HCT116 (cell line): ENCODE measurements at regions not wholly inside any gene's neighbourhood (a gene's known extent, or its start where the extent isn't known, plus 50 kb on each side); places are given as distances from the start of the nearest gene placed in this dataset.

ENCODE experiments used
- ATAC-seq: fragments of 200-7000 bp; cut with Tn5 transposase; 2 replicates; pipeline ENCODE4 v1.9.1; 2020; ENCODE audit warnings: mild to moderate bottlenecking, moderate library complexity
- BruUV-seq: library from RNA; stranded (reverse); fragments of 400-500 nt; replicated peaks from 2 replicates; lab custom pipeline; 2021; lab: Mats Ljungman, UMichigan
- CTCF ChIA-PET: fragments of 300-600 bp; sonication (Branson Sonifier 250); formaldehyde crosslinking; loops from one replicate; lab custom pipeline; 2021; ENCODE audit warnings: antibody characterized with exemption; lab: Charles Lee
- POLR2A ChIA-PET: fragments of 300-600, 350-600 bp; sonication (Branson Sonifier 250); formaldehyde crosslinking; loops from one replicate; lab custom pipeline; 2021; ENCODE audit warnings: antibody characterized with exemption; lab: Charles Lee
- RAD21 ChIA-PET, 2 experiments: fragments of 300-600 bp; sonication (Branson Sonifier 250); formaldehyde crosslinking; loops; one replicate each; lab custom pipeline; 2023; ENCODE audit warnings: low total read pairs in 2 of 2; ENCODE audit not compliant: uncharacterized antibody in 2 of 2, unreplicated experiment in 2 of 2, low non-redundant PET in 1 of 2; lab: Charles Lee
- DNase-seq: peaks from one replicate; pipeline ENCODE4 v3.0.0-alpha.2; 2010; ENCODE audit warnings: low read depth, low spot score
- H2AFZ ChIP-seq: fragments of 200-600 bp; shearing (Covaris generic), sonication (generic); 2 replicates; pipeline ENCODE4 v1.6.1; 2017; ENCODE audit warnings: low read depth, mixed run types, mixed read lengths, antibody characterized with exemption, low read length; ENCODE audit not compliant: poor library complexity, severe bottlenecking
- H3K27ac ChIP-seq: 2 replicates; pipeline ENCODE4 v1.5.1; 2012; ENCODE audit warnings: low read depth, low read length
- H3K27me3 ChIP-seq: fragments of 200-600 bp; sonication (generic); 2 replicates; pipeline ENCODE4 v1.6.1; 2016; ENCODE audit warnings: mixed run types, low read length, mixed read lengths; ENCODE audit not compliant: insufficient read depth
- H3K36me3 ChIP-seq, 2 experiments: fragments of 200-500 bp in 1 of 2; fragments of 200-600 bp in 1 of 2; sonication (Bioruptor generic) in 1 of 2; sonication (generic) in 1 of 2; 2 replicates each; pipeline versions ENCODE4 v1.5.1 to v1.6.1; 2014 to 2016; ENCODE audit warnings: low read length in 2 of 2, inconsistent platforms in 1 of 2, mixed read lengths in 1 of 2, mixed run types in 1 of 2; ENCODE audit not compliant: insufficient read depth in 2 of 2, control insufficient read depth in 1 of 2
- H3K4me1 ChIP-seq, 2 experiments: fragments of 200-600 bp in 1 of 2; sonication (generic) in 1 of 2; 2 replicates each; pipeline versions ENCODE4 v1.5.1 to v1.6.1; 2012 to 2017; ENCODE audit warnings: low read length in 2 of 2, inconsistent platforms in 1 of 2, mild to moderate bottlenecking in 1 of 2, mixed read lengths in 1 of 2, mixed run types in 1 of 2, moderate library complexity in 1 of 2; ENCODE audit not compliant: insufficient read depth in 2 of 2, control insufficient read depth in 1 of 2
- H3K4me2 ChIP-seq: fragments of 200-600 bp; sonication (generic); 2 replicates; pipeline ENCODE4 v1.6.1; 2017; ENCODE audit warnings: mixed run types, low read length, mixed read lengths
- H3K4me3 ChIP-seq, 2 experiments: fragments of 200-600 bp in 1 of 2; sonication (generic) in 1 of 2; replicated peaks in 1 of 2; 2 replicates each; pipeline ENCODE4 v1.5.1; 2011 to 2016; ENCODE audit warnings: low read length in 2 of 2, control low read depth in 1 of 2, low read depth in 1 of 2, mild to moderate bottlenecking in 1 of 2, mixed read lengths in 1 of 2, mixed run types in 1 of 2
- H3K79me2 ChIP-seq: fragments of 200-600 bp; sonication (generic); 2 replicates; pipeline ENCODE4 v1.6.1; 2017; ENCODE audit warnings: mild to moderate bottlenecking, mixed run types, low read length, moderate library complexity, mixed read lengths; ENCODE audit not compliant: insufficient read depth
- H3K9ac ChIP-seq: fragments of 200-600 bp; sonication (generic); 2 replicates; pipeline ENCODE4 v1.6.1; 2016; ENCODE audit warnings: low read length, mixed read lengths
- H3K9me2 ChIP-seq: fragments of 200-600 bp; sonication (generic), shearing (Covaris generic); 2 replicates; pipeline ENCODE4 v1.6.1; 2017; ENCODE audit warnings: mixed run types, mild to moderate bottlenecking, moderate library complexity; ENCODE audit not compliant: insufficient read depth
- H3K9me3 ChIP-seq, 2 experiments: fragments of 200-500 bp in 1 of 2; fragments of 200-600 bp in 1 of 2; sonication (Bioruptor generic) in 1 of 2; sonication (generic) in 1 of 2; 2 replicates each; pipeline ENCODE4 v1.6.1; 2014 to 2017; ENCODE audit warnings: low read length in 2 of 2, mixed read lengths in 2 of 2, inconsistent platforms in 1 of 2, low read depth in 1 of 2, mild to moderate bottlenecking in 1 of 2, mixed run types in 1 of 2, moderate library complexity in 1 of 2; ENCODE audit not compliant: control insufficient read depth in 1 of 2, insufficient read depth in 1 of 2
- H4K20me1 ChIP-seq: fragments of 200-600 bp; sonication (generic), shearing (Covaris generic); 2 replicates; pipeline ENCODE4 v1.6.1; 2017; ENCODE audit warnings: mixed run types, mild to moderate bottlenecking, moderate library complexity; ENCODE audit not compliant: insufficient read depth
- CBX3 ChIP-seq: IDR thresholded peaks from 2 replicates; pipeline ENCODE4 v1.6.1; 2012; ENCODE audit warnings: low read depth
- CEBPB ChIP-seq: IDR thresholded peaks from 2 replicates; pipeline ENCODE4 v1.6.1; 2012; ENCODE audit warnings: low read depth
- ELF1 ChIP-seq: IDR thresholded peaks from 2 replicates; pipeline ENCODE4 v1.6.1; 2012; ENCODE audit warnings: low read depth, borderline replicate concordance
- EZH2 ChIP-seq: fragments of 200-600 bp; sonication (generic); IDR thresholded peaks from 2 replicates; pipeline ENCODE4 v1.6.1; 2017; ENCODE audit warnings: antibody characterized with exemption, mixed run types
- EZH2phosphoT487 ChIP-seq: fragments of 200-600 bp; IDR thresholded peaks from 2 replicates; pipeline ENCODE4 v1.6.1; 2018; ENCODE audit warnings: antibody characterized with exemption, borderline replicate concordance
- FOSL1 ChIP-seq: IDR thresholded peaks from 2 replicates; pipeline ENCODE4 v1.6.1; 2012; ENCODE audit warnings: low read depth
- JUND ChIP-seq: IDR thresholded peaks from 2 replicates; pipeline ENCODE4 v1.6.1; 2012
- POLR2A ChIP-seq: IDR thresholded peaks from 2 replicates; pipeline ENCODE4 v1.7.0; 2011; ENCODE audit warnings: borderline replicate concordance; ENCODE audit not compliant: insufficient read depth, insufficient read length; ENCODE audit errors: extremely low read depth
- POLR2AphosphoS5 ChIP-seq: IDR thresholded peaks from 2 replicates; pipeline ENCODE4 v1.6.1; 2011; ENCODE audit warnings: mild to moderate bottlenecking, low read depth, low read length, moderate library complexity
- RAD21 ChIP-seq: IDR thresholded peaks from 2 replicates; pipeline ENCODE4 v1.6.1; 2012; ENCODE audit warnings: low read depth, mild to moderate bottlenecking
- SP1 ChIP-seq: IDR thresholded peaks from 2 replicates; pipeline ENCODE4 v1.6.1; 2012; ENCODE audit warnings: low read depth
- TCF7L2 ChIP-seq: IDR thresholded peaks from 2 replicates; pipeline ENCODE4 v1.7.0; 2011; ENCODE audit warnings: borderline replicate concordance, inconsistent platforms; ENCODE audit not compliant: insufficient read depth, insufficient read length; ENCODE audit errors: extremely low read depth
- YY1 ChIP-seq: IDR thresholded peaks from 2 replicates; pipeline ENCODE4 v1.6.1; 2011; ENCODE audit warnings: low read length, low read depth, moderate library complexity, mild to moderate bottlenecking; ENCODE audit not compliant: insufficient replicate concordance; ENCODE audit errors: extremely low read depth
- ZFX ChIP-seq: fragments of 450-650 bp; IDR thresholded peaks from 2 replicates; pipeline ENCODE4 v1.6.1; 2017
- ZNF274 ChIP-seq: fragments of 200-500 bp; sonication (Bioruptor generic); IDR thresholded peaks from 2 replicates; pipeline ENCODE4 v1.6.1; 2014; ENCODE audit warnings: mild to moderate bottlenecking, low read depth, low read length, inconsistent platforms
- intact Hi-C: fragments of 100-400 bp; cut with micrococcal nuclease; formaldehyde crosslinking; loops from 2 replicates; pipeline ENCODE4 v1.10.0; 2022
- TF ChIP-seq, protein P1 (sequence below): IDR thresholded peaks from 2 replicates; pipeline ENCODE4 v1.6.1; 2012
- TF ChIP-seq, protein P2 (sequence below), 3 experiments: fragments of 200-600 bp in 1 of 3; sonication (generic) in 1 of 3; IDR thresholded peaks in 2 of 3; conservative IDR thresholded peaks in 1 of 3; 2 replicates each; pipeline ENCODE4 v1.5.1; 2012 to 2017; ENCODE audit warnings: low read depth in 2 of 3, low read length in 2 of 3, antibody characterized with exemption in 1 of 3, borderline replicate concordance in 1 of 3, control low read depth in 1 of 3, mild to moderate bottlenecking in 1 of 3, mixed read lengths in 1 of 3, mixed run types in 1 of 3, moderate library complexity in 1 of 3; ENCODE audit not compliant: insufficient read depth in 1 of 3
- TF ChIP-seq, protein P3 (sequence below): IDR thresholded peaks from 2 replicates; pipeline ENCODE4 v1.6.1; 2012
- TF ChIP-seq, protein P4 (sequence below): IDR thresholded peaks from 2 replicates; pipeline ENCODE4 v1.6.1; 2012; ENCODE audit warnings: low read depth

DNA sequence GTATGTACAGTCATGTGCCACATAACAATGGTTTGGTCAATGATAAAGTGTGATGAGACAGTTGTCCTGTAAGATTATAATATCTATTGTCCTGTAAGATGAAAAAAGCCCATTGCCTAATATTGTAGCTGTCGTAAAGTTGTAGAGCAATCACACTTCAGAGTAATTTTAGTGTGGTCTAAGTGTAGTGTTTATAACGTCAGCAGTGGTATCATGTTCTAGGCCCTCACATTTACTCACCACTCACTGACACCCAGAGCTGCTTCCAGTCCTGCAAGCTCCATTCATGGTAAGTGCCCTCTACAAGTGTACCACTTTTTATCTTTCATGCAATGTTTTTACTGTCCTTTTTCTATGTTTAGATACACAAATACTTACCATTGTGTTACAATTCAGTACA, 259.9 kb upstream of the RAB4A start:
- H3K4me1 ChIP-seq = no peaks in the 10 kb centered on the region
- intact Hi-C loops = no loop called here
- ChIA-PET POLR2A (no interaction called here), RAD21 (no interaction called here), CTCF (no interaction called here)
- TF ChIP-seq FOSL1 = no peak
- TF ChIP-seq CEBPB = no peak
- TF ChIP-seq YY1 = no peak
- TF ChIP-seq, protein P1, sequence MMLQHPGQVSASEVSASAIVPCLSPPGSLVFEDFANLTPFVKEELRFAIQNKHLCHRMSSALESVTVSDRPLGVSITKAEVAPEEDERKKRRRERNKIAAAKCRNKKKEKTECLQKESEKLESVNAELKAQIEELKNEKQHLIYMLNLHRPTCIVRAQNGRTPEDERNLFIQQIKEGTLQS = no peak
- no peak for TF ChIP-seq TCF7L2
- TF ChIP-seq POLR2A = no peak
- no peak for TF ChIP-seq EZH2
- TF ChIP-seq, protein P2, sequence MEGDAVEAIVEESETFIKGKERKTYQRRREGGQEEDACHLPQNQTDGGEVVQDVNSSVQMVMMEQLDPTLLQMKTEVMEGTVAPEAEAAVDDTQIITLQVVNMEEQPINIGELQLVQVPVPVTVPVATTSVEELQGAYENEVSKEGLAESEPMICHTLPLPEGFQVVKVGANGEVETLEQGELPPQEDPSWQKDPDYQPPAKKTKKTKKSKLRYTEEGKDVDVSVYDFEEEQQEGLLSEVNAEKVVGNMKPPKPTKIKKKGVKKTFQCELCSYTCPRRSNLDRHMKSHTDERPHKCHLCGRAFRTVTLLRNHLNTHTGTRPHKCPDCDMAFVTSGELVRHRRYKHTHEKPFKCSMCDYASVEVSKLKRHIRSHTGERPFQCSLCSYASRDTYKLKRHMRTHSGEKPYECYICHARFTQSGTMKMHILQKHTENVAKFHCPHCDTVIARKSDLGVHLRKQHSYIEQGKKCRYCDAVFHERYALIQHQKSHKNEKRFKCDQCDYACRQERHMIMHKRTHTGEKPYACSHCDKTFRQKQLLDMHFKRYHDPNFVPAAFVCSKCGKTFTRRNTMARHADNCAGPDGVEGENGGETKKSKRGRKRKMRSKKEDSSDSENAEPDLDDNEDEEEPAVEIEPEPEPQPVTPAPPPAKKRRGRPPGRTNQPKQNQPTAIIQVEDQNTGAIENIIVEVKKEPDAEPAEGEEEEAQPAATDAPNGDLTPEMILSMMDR (IDR thresholded peaks at IDR 0.05 in 2 of 3, conservative IDR thresholded peaks at IDR 0.05 in 1 of 3; ENCODE audit: borderline replicate concordance in 1 of 3, insufficient read depth in 1 of 3, low read depth in 2 of 3, low read length in 2 of 3) = no peak
- TF ChIP-seq, protein P3, sequence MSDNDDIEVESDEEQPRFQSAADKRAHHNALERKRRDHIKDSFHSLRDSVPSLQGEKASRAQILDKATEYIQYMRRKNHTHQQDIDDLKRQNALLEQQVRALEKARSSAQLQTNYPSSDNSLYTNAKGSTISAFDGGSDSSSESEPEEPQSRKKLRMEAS = no peak
- no peak for TF ChIP-seq SP1
- TF ChIP-seq RAD21 = no peak
- no peak for TF ChIP-seq ZFX
- no peak for TF ChIP-seq EZH2phosphoT487
- TF ChIP-seq, protein P4, sequence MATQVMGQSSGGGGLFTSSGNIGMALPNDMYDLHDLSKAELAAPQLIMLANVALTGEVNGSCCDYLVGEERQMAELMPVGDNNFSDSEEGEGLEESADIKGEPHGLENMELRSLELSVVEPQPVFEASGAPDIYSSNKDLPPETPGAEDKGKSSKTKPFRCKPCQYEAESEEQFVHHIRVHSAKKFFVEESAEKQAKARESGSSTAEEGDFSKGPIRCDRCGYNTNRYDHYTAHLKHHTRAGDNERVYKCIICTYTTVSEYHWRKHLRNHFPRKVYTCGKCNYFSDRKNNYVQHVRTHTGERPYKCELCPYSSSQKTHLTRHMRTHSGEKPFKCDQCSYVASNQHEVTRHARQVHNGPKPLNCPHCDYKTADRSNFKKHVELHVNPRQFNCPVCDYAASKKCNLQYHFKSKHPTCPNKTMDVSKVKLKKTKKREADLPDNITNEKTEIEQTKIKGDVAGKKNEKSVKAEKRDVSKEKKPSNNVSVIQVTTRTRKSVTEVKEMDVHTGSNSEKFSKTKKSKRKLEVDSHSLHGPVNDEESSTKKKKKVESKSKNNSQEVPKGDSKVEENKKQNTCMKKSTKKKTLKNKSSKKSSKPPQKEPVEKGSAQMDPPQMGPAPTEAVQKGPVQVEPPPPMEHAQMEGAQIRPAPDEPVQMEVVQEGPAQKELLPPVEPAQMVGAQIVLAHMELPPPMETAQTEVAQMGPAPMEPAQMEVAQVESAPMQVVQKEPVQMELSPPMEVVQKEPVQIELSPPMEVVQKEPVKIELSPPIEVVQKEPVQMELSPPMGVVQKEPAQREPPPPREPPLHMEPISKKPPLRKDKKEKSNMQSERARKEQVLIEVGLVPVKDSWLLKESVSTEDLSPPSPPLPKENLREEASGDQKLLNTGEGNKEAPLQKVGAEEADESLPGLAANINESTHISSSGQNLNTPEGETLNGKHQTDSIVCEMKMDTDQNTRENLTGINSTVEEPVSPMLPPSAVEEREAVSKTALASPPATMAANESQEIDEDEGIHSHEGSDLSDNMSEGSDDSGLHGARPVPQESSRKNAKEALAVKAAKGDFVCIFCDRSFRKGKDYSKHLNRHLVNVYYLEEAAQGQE = no peak
- no peak for TF ChIP-seq JUND
- no peak for TF ChIP-seq ELF1
- TF ChIP-seq POLR2AphosphoS5 = no peak
- no peak for TF ChIP-seq CBX3
- TF ChIP-seq ZNF274 = no peak
- H4K20me1 ChIP-seq = no peaks in the 10 kb centered on the region
- no peak for ATAC-seq
- H3K9me2 ChIP-seq = no peaks in the 10 kb centered on the region
- no peak overlapping the region for H3K4me2 ChIP-seq
- no peaks in the 10 kb centered on the region for H3K79me2 ChIP-seq
- BruUV-seq = no TSS peak
- H2AFZ ChIP-seq = no peak overlapping the region
- no peak overlapping the region for H3K4me3 ChIP-seq
- H3K27me3 ChIP-seq = no peaks in the 10 kb centered on the region
- H3K9me3 ChIP-seq = no peaks in the 10 kb centered on the region
- no peak for DNase-seq
- no peak overlapping the region for H3K9ac ChIP-seq
- no peak overlapping the region for H3K27ac ChIP-seq
- no peaks in the 10 kb centered on the region for H3K36me3 ChIP-seq
